GM12892 (cell line): ENCODE measurements at regions not wholly inside any gene's neighbourhood (a gene's known extent, or its start where the extent isn't known, plus 50 kb on each side); places are given as distances from the start of the nearest gene placed in this dataset.

Experiments
- POLR2A ChIP-seq: IDR thresholded peaks from 2 replicates; pipeline ENCODE4 v1.6.1; 2011; ENCODE audit warnings: low read depth, low read length, control low read depth
- POLR2AphosphoS5 ChIP-seq: IDR thresholded peaks from 2 replicates; pipeline ENCODE4 v1.6.1; 2011; ENCODE audit warnings: low read depth, low read length, control low read depth

GRCh38 chr18:54718408-54718773 is 109.9 kb upstream of the RAB27B start:
- TF ChIP-seq POLR2A (no peak), POLR2AphosphoS5 (no peak)
